ENCODE measurements at regions not wholly inside any gene's neighbourhood (a gene's known extent, or its start where the extent isn't known, plus 50 kb on each side); places are given as distances from the start of the nearest gene placed in this dataset.

DNA sequence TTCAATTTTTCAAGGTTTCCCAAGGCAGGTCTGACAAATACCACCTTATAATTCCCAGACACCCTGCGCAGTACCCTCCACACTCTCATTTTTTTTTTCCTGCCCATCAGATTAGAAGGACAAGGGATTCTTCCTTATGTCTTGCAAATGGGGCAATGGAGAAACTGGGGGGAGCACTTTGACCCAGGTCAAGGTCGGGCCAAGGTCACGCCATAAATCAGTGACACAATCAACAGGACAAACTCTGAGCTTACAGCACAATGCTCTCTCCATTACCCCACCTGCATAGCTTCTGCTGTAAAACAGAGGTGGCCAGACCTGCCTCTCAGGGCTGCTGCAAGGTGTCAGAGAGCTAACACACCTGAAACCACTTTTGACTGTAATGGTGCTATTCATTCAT, 254.4 kb upstream of the ZMIZ1 start:
- DNase-seq, result no peak

- no peak for DNase-seq
These were observed 252.9 kb upstream of the ZMIZ1 start for GRCh38 chr10:78815702-78816334.

DNA sequence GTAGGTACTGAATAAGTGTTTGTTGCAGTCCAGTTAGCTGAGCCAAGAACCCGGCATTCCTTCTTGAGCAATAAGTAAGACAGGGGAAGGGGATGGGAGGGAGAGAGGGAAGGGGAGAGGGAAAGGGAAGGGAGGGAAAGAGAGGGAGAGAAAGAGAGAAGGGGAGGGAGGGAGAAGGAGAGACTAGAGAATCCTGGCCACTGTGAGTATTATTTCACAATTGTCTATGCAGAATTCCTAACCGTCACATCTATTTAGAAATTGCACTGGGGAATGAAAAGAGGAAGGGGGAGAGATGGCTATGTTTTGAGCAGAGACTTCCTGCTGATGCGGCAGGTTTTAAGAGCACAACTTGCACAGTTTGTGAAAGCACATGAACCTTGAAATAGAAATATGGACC, 251.4 kb upstream of the ZMIZ1 start:
- no peak for DNase-seq

DNA sequence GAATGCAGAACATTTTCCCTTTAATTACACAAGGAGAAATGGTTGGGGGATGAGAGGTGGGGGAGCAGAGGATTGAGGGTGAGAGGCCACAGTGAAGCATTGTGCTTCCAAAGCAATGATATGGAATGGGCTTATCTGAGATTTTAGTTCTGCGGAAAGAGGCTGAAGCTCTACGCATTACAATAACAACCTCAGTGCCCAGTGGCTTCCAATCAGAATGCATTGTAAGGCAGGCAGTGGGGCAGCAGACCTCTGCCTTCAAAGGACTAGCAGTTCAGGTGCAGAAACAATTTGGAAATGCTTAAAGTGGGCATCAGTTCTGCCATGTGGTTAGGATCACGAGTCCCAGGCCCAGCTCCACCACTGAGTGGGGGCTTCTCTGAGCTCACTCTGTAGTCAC, 251.0 kb upstream of the ZMIZ1 start:
- no peak for DNase-seq

DNA sequence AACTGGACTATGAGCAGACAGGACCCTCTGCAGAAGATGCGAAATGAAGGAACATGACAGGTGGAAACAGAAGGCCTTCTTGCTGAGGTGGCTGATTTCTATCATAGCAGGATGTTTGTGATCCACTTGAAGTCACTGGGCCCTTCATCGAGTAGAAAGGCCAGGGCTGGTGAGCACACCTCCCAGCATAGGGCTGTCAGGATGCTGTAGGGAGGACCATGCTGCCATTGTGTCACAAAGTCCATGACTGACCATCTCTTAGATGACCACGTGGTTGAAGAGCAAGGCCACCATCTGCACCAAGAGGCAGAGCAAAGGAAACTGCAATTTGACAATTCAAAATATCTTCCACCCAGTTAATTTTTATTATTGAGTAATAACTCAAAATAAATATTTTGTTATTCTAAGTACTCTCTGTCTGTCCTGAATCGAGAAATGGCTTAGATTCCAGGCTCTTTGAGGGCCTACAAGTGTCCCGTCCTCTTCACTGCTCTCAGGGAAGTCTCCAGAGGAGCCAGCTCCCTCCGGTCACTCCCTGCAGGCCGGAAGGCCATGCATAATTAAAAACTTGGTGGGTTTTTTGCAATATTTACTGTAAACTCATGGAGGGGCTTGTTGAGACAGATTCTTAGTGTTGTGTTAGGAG, 249.3 kb upstream of the ZMIZ1 start:
- DNase-seq, result no peak

DNA sequence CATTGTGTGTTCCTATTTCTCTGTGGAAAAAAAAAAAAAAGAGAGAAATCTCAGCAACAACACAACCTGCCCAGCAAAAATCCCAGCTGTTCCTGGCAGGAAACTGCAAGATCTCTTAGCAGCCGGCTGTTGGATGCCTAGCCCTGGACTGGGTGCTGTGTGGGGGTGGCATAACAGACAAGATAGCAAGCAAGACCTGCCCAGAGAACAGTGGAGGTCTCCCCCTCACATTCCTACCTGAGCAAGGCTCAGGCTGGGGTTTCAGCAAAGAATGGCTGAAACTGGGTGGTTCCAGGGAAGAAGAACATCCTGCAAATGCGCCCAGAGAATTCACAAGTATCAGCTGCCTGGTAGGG, 248.8 kb upstream of the ZMIZ1 start:
- DNase-seq, result no peak

- no peak for DNase-seq
These were observed 247.7 kb upstream of the ZMIZ1 start for GRCh38 chr10:78821052-78821451.

- DNase-seq, result no peak
These were observed 239.9 kb upstream of the ZMIZ1 start for GRCh38 chr10:78828647-78829539.

DNA sequence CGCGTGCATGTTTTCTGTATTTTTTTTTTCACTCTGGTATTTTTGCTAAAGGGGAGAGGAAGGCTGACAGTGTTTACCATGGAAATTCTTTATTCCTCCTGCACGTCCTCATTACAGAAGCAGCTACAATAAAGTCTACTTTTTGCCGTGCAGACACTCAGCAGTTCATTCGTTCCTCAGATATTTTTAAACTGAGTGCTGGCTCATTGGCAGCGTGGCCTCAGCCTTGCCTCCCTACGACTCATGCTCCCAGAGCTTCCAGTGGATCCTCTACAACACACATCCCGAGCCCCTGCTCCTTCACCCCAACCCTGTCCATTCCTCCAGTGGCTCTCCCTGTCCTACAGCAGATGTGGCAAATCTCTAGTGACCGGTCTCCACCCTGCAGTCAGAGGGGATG, 239.2 kb upstream of the ZMIZ1 start:
- DNase-seq, result no peak

- DNase-seq, result no peak
These were observed 238.4 kb upstream of the ZMIZ1 start for GRCh38 chr10:78830062-78830975.

- no peak for DNase-seq
These were observed 237.8 kb upstream of the ZMIZ1 start for GRCh38 chr10:78830976-78831375.

DNA sequence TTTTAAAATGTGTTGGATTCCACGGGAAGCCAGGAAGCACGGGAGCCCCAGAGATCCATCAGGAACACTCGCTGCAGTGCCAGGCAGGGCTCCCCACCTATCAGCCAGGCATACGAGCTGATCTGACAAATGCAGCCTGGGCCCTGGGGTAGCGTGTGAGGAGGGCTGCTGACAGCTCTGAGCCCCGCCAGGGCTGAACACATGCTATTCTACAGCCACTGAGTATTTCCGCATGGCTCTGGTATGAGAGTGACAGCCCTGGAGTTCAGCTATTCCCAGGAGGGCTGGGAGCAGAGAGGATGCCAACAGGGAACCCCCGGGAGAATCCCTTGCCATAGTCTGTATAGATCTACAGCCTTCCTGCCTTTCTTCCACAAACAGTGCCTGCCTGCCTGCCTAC, 237.3 kb upstream of the ZMIZ1 start:
- no peak for DNase-seq

DNA sequence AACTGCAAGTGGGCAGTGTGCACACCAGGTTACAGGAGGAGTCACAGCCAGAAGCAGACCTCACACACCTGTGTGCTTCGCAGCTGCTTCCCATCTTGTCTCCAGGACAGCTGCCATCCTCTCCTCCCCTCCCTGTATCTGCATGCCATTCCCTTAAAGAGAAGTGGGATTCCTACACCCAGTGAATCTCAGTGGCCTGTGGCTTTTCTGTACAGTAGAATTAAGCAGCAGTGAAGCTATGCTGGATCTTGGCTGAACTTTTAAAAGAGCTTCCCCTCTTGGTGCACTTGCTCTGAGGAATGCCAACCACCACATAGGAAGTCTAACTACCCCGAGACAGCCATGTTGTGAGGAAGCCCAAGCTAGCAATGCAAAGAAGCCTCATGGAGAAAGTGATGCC, 236.5 kb upstream of the ZMIZ1 start:
- DNase-seq, result no peak

DNA sequence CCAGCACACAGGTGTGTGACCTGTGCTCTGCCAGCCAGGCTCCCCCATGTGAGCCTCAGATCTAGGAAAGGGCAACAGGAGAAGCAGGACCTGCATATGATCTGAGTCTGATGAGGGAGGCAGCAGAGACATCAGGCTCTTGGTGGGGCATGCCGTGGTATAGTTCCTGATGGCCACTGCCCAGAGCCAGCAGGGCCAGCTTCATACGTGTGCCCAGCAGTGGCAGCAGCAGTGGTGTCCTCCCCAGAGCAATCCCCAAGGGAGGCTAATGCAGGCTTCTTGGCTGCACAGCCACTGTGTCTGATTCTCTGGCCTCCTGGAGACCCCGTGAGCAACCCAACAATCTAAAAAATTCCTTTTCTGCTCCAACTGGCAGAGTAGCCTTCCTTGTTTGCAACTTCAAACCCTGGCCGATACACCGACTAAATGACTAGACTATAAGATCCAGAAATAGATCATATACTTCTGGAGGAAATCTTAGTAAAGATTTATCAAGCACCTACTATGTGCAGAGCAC, 230.6 kb upstream of the ZMIZ1 start:
- no peak for DNase-seq

DNA sequence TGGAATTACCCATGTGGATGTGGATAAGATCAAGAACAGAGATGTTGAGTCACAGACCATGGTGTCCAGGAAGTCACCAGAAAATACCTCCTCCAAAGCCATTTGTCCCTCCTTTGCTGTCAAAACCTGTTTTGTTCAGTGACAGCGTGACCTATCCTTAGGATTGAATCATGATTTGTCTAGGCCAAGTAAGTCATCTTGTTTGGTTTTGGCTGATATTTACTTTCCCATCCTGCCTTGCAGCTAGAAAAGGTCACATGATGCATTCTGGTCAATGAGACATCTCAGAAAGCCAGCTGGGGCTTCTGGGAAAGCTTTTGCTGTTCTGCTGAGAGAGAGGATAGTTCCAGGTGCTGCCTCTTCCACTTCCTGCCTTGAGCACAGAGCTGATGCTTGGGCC, 225.3 kb upstream of the ZMIZ1 start:
- DNase-seq, result no peak

DNA sequence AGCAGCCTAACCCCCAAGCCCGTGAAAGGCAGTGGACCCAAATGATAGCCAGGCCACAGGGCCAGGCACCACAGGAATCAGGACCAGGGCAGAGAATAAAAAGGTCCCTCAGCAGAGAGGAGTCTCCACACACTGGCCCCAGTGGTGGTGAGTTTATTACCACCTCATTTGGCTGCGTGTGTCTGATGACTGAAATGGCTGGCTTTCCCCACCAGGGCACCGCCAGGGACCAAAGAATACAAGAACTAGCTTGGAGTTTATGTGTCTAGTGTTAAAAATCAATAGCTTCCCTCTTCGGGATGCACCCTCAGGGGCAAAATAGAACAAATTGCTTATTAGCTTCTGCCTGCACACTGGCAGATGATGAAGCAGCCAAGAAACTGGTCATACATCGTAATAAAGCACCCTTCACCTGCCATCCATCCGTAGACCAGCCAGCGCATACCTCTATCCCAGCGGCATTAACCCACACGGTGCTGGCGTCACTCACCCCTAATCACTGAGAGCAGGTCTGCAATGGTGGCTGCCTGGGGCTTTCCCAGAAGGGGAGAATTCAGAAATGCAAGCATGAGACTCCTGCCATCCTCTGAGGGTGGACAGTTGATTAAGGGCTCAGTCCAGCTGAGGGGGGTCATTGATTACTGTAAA, 223.7 kb upstream of the ZMIZ1 start:
- DNase-seq, result peak; percentile 3

DNA sequence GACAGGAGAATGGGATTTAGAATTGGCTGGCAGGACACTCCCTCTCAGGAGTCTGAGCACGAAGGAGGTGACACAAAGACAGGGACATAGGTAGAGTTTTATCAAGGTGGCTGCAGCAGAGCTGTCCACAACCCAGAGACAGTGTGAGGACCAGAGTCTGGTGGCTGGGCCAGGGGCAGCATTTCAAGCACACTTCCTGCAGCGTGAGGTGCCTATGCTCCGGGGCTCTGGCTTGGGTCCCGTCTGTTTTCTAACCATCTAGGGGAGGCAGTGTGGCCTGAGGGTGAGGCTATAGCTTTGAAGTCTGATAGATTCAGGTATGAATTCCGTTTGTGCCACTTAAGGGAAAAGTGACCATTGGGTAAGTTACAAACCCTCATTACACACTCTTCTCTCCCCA, 222.7 kb upstream of the ZMIZ1 start:
- no peak for DNase-seq

- DNase-seq, result peak; percentile 23
These were observed 222.0 kb upstream of the ZMIZ1 start for GRCh38 chr10:78846760-78847159.

DNA sequence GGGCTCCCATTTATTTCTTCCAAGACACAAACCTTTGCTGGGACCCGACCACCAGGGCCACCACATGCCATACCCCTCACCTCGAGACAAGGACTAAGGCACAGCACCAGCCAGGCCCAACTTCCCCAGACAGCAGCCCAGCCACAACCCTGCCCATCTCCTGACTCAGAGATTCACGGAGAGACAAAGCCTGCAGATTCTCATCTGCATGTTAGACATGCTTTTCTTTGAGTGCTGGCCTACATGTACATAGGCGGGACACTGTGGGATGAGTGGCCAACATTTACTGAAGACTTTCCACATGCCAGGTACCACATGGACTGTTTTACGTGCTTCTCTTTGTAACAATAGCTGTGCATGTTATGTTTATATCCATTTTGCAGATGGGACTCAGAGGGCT, 221.3 kb upstream of the ZMIZ1 start:
- DNase-seq, result no peak

DNA sequence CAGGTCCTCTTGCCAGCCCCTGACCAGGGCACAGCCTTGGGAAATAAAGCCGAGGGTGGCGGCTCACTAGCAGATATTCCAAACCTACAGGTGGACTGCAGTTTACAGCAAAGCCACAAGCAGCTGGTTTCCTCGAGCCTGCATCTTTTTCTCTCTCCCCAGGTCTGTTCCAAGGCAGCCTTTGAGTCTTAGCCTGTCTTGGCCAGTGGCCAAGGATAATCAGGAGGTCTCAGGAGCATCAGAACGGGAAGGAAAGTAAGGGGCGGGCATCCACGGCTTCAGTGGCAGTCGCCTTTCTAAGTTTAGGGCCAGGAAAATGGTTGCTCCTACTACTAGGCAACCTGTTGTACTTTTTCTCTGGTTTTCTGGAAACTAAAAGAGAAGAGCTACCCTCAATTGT, 219.7 kb upstream of the ZMIZ1 start:
- DNase-seq, result no peak

GRCh38 chr10:78849731-78850130, 219.0 kb upstream of the ZMIZ1 start:
- DNase-seq, result no peak
